Left lung (tissue), 4 donors: ENCODE measurements at regions not wholly inside any gene's neighbourhood (a gene's known extent, or its start where the extent isn't known, plus 50 kb on each side); places are given as distances from the start of the nearest gene placed in this dataset.

Source experiments
- ATAC-seq: fragments of 200-7000 bp; cut with Tn5 transposase; one replicate; pipeline ENCODE4 v1.9.1; 2020; ENCODE audit warnings: moderate library complexity
- DNase-seq, 4 donors: peaks; one replicate each; pipeline ENCODE4 v3.0.0-alpha.2; 2013 to 2020
- H3K27ac ChIP-seq, 2 donors: fragments of 200-600 bp; sonication (generic) in 1 of 2; one replicate each; pipeline versions ENCODE4 v1.5.0 to v1.8.0; 2020 to 2021
- H3K27me3 ChIP-seq, 2 donors: fragments of 200-600 bp; sonication (generic) in 1 of 2; one replicate each; pipeline versions ENCODE4 v1.5.0 to v1.8.0; 2020 to 2021
- H3K36me3 ChIP-seq, 2 donors: fragments of 200-600 bp; sonication (generic) in 1 of 2; one replicate each; pipeline versions ENCODE4 v1.5.0 to v1.8.0; 2020 to 2021
- H3K4me1 ChIP-seq, 2 donors: fragments of 200-600 bp; one replicate each; pipeline ENCODE4 v1.8.0; 2021
- H3K4me3 ChIP-seq, 2 donors: fragments of 200-600 bp; sonication (generic) in 1 of 2; one replicate each; pipeline versions ENCODE4 v1.5.0 to v1.8.0; 2020 to 2021; ENCODE audit warnings: mild to moderate bottlenecking in 1 of 2
- H3K9me3 ChIP-seq, 2 donors: fragments of 200-600 bp; sonication (generic) in 1 of 2; one replicate each; pipeline versions ENCODE4 v1.5.0 to v1.8.0; 2020 to 2021
- CTCF ChIP-seq, 2 donors: fragments of 200-600 bp; sonication (generic) in 1 of 2; IDR thresholded peaks; one replicate each; pipeline versions ENCODE4 v1.5.0 to v1.8.0; 2021; ENCODE audit warnings: antibody characterized with exemption in 2 of 2
- intact Hi-C, 2 donors: fragments of 100-400 bp; cut with DNase I; formaldehyde crosslinking; loops; one replicate each; pipeline versions ENCODE4 v1.11.2 to v1.14.2; 2022
- donor health status: DM: no; HTN: yes; CAD: no.
- donor health status: DM: no; HTN: no; CAD: no.

- Histone ChIP-seq H3K27me3 (no peaks in the 10 kb centered on the region), H3K4me3 (no peak overlapping the region), H3K36me3 (no peaks in the 10 kb centered on the region), H3K4me1 (no peaks in the 10 kb centered on the region), H3K27ac (peak overlapping the region in 1 of 2 donors; percentile 33), H3K9me3 (peaks cover 0 to 2% of the 10 kb centered on the region in 2 donors)
- ATAC-seq (peak; percentile 93), DNase-seq (peak in 3 of 4 donors; percentile 30 to 73 (median 56))
- intact Hi-C loops: no loop called here
- no peak for TF ChIP-seq CTCF (IDR thresholded peaks at IDR 0.05)
Observed at GRCh38 chr13:63198071-63198470, 1782.4 kb upstream of the PCDH20 start.

GRCh38 chr13:63195726-63196125, 1780.1 kb upstream of the PCDH20 start:
- H3K36me3 ChIP-seq: no peaks in the 10 kb centered on the region
- intact Hi-C loops: no loop called here
- peaks cover 0 to 2% of the 10 kb centered on the region in 2 donors for H3K9me3 ChIP-seq
- no peak overlapping the region for H3K27ac ChIP-seq
- no peak overlapping the region for H3K4me3 ChIP-seq
- ATAC-seq (no peak), DNase-seq (no peak)
- H3K27me3 ChIP-seq: no peaks in the 10 kb centered on the region
- no peaks in the 10 kb centered on the region for H3K4me1 ChIP-seq
- no peak for TF ChIP-seq CTCF (IDR thresholded peaks at IDR 0.05)

DNA sequence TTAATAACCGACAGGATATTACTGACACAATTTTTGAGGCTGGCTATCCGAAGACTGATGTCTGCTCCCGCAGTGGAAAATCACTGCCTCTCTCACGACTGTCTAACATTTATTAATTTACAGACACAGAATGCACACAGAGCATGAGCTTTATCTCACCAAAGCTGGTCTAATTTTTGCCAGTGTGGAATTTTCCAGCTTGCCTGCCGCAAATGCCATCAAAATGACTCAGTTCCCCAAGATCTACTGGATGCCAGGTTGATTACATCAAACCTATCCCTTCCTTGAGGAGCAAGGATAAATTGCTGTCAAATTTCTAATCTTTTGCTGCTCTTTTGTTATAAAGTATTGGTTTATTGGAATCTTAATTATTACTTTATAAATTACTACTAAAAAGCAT, 1775.1 kb upstream of the PCDH20 start:
- no peak for TF ChIP-seq CTCF (IDR thresholded peaks at IDR 0.05)
- H3K27me3 ChIP-seq: no peaks in the 10 kb centered on the region
- DNase-seq (no peak), ATAC-seq (no peak)
- H3K9me3 ChIP-seq: peaks cover 0 to under 1% of the 10 kb centered on the region in 2 donors
- intact Hi-C loops: no loop called here
- H3K36me3 ChIP-seq: no peaks in the 10 kb centered on the region
- H3K4me1 ChIP-seq: no peaks in the 10 kb centered on the region
- H3K4me3 ChIP-seq: no peak overlapping the region
- no peak overlapping the region for H3K27ac ChIP-seq

DNA sequence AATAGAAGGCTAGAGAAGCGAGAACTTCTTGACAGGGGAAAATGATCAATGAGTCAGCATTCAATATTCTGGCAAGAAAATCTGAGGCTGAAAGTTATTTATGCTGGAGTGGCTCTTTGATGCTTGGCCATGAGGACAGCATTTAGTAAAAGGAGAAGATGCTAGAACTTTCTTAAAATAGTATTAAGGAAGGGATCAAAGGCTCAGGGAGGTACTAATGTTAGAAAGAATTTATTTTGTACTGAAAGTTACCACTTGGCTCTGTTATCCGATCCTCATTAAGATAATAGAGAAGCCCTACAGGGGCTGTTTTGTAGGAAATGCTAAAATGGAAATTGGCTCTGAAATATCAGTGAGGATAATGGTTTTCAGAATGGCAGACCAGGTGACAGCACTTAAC, 1774.6 kb upstream of the PCDH20 start:
- H3K27ac ChIP-seq: no peak overlapping the region
- ATAC-seq: no peak
- no peak for TF ChIP-seq CTCF (IDR thresholded peaks at IDR 0.05)

DNA sequence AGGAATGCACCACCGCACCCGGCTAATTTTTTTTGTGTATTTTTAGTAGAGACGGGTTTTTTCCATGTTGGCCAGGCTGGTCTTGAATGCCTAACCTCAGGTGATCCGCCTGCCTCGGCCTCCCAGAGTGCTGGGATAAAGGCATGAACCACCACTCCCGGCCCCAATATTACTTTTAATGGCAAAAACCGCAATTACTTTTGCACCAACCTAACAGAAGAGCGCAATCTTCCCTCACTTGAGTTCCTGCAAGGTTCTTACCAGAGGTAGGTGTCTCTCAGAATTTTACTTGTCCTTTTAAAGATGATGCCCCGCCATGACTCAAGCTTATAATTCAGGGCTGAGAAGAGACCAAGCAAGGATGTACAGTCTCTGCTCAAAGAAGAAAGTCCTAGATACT, 1774.1 kb upstream of the PCDH20 start:
- Histone ChIP-seq H3K27ac (no peak overlapping the region), H3K9me3 (peaks cover 0 to 4% of the 10 kb centered on the region in 2 donors), H3K36me3 (no peaks in the 10 kb centered on the region), H3K4me3 (no peak overlapping the region), H3K27me3 (no peaks in the 10 kb centered on the region), H3K4me1 (no peaks in the 10 kb centered on the region)
- ATAC-seq: no peak
- intact Hi-C loops: no loop called here
- TF ChIP-seq CTCF (IDR thresholded peaks at IDR 0.05): no peak
- DNase-seq: no peak

More for the DNA sequence above, 1774.6 kb upstream of the PCDH20 start:
- Histone ChIP-seq H3K27me3 (no peaks in the 10 kb centered on the region), H3K36me3 (no peaks in the 10 kb centered on the region), H3K9me3 (peaks cover 0 to 4% of the 10 kb centered on the region in 2 donors), H3K4me3 (no peak overlapping the region), H3K4me1 (no peaks in the 10 kb centered on the region)
- intact Hi-C loops: no loop called here
- no peak for DNase-seq
